A549 (cell line): ENCODE measurements at regions not wholly inside any gene's neighbourhood (a gene's known extent, or its start where the extent isn't known, plus 50 kb on each side); places are given as distances from the start of the nearest gene placed in this dataset.

Source experiments
- HOXA7 ChIP-seq: fragments of 250-450 bp; sonication (Bioruptor Pico); IDR thresholded peaks from 2 replicates; pipeline ENCODE4 v1.5.0; 2020; ENCODE audit warnings: mild to moderate bottlenecking, moderate library complexity
- HOXB13 ChIP-seq: fragments of 250-450 bp; sonication (Bioruptor Pico); IDR thresholded peaks from 2 replicates; pipeline ENCODE4 v1.5.0; 2020; ENCODE audit warnings: low read depth, mild to moderate bottlenecking, moderate library complexity
- MAZ ChIP-seq: fragments of 150-350 bp; IDR thresholded peaks from 2 replicates; pipeline ENCODE4 v1.6.1; 2014; ENCODE audit warnings: antibody characterized with exemption, low read depth, low read length, borderline replicate concordance
- MYC ChIP-seq: IDR thresholded peaks from 2 replicates; pipeline ENCODE4 v1.6.1; 2012; ENCODE audit warnings: mild to moderate bottlenecking, inconsistent platforms, low read length, improper control_type of control experiment, borderline replicate concordance
- POLR2A ChIP-seq: IDR thresholded peaks from 2 replicates; pipeline ENCODE4 v1.6.1; 2012; ENCODE audit warnings: mild to moderate bottlenecking, low read length
- RAD21 ChIP-seq, 2 experiments: fragments of >200 bp in 1 of 2; sonication (Bioruptor Twin) in 1 of 2; formaldehyde crosslinking in 1 of 2; IDR thresholded peaks in 1 of 2; conservative IDR thresholded peaks in 1 of 2; 2 replicates in 1 of 2; 3 replicates in 1 of 2; pipeline ENCODE4 v1.6.1; 2012 to 2018; ENCODE audit warnings: inconsistent platforms in 1 of 2
- RCOR1 ChIP-seq: fragments of 150-350 bp; IDR thresholded peaks from 2 replicates; pipeline ENCODE4 v1.6.1; 2014; ENCODE audit warnings: antibody characterized with exemption, low read length, low read depth
- RNF2 ChIP-seq: fragments of 200-600 bp; sonication (generic); IDR thresholded peaks from 2 replicates; pipeline ENCODE4 v1.6.1; 2016; ENCODE audit warnings: low read depth, mild to moderate bottlenecking, antibody characterized with exemption, moderate library complexity, borderline replicate concordance
- SMC3 ChIP-seq: fragments of >200 bp; sonication (Bioruptor Twin); formaldehyde crosslinking; IDR thresholded peaks from 3 replicates; pipeline ENCODE4 v1.6.1; 2018; ENCODE audit warnings: inconsistent platforms
- ZNF302 ChIP-seq: fragments of 250-450 bp; sonication (Bioruptor Pico); IDR thresholded peaks from 2 replicates; pipeline ENCODE4 v1.9.0; 2021; ENCODE audit warnings: inconsistent platforms, mild to moderate bottlenecking, moderate library complexity
- ZSCAN20 ChIP-seq: fragments of 250-450 bp; sonication (Bioruptor Pico); IDR thresholded peaks from 2 replicates; pipeline ENCODE4 v1.8.0; 2022; ENCODE audit warnings: mild to moderate bottlenecking, moderate library complexity
- TF ChIP-seq, protein P1 (sequence below): fragments of >200 bp; sonication (Bioruptor Twin); formaldehyde crosslinking; IDR thresholded peaks from 3 replicates; pipeline ENCODE4 v1.5.1; 2016
- TF ChIP-seq, protein P2 (sequence below): IDR thresholded peaks from 2 replicates; pipeline ENCODE4 v1.6.1; 2012
- TF ChIP-seq, protein P3 (sequence below): fragments of 250-450 bp; sonication (Bioruptor Pico); IDR thresholded peaks from 2 replicates; pipeline ENCODE4 v1.5.0; 2021; ENCODE audit warnings: mild to moderate bottlenecking, moderate library complexity, borderline replicate concordance

DNA sequence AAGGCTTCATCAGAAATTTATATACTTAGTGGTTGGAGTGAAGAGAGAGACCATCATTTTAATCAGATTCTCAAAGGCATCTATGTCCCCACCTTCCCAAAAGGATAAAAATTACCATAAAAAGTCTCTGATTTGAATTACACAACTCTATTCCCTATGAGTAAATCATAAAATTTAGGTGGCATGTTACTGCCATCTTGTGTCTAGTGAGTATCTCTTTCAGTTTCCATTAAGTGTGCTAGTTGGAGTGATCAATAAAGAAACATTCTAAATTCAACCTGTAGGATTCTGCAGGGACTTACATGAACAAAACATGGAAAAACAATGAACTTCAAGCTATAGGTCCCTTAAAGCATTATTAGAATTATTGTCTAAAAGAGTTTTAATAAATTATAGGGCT lies 655.4 kb downstream of the LTN1 start:
- TF ChIP-seq MAZ (no peak), ZSCAN20 (CRISPR knock-in tag) (no peak), MYC (no peak), RAD21 (conservative IDR thresholded peaks at IDR 0.05 in 1 of 2, IDR thresholded peaks at IDR 0.05 in 1 of 2) (no peak), RCOR1 (no peak), RNF2 (no peak), POLR2A (no peak), HOXA7 (CRISPR knock-in tag) (no peak), ZNF302 (CRISPR knock-in tag) (no peak), HOXB13 (no peak), SMC3 (no peak)
- TF ChIP-seq, protein P1, sequence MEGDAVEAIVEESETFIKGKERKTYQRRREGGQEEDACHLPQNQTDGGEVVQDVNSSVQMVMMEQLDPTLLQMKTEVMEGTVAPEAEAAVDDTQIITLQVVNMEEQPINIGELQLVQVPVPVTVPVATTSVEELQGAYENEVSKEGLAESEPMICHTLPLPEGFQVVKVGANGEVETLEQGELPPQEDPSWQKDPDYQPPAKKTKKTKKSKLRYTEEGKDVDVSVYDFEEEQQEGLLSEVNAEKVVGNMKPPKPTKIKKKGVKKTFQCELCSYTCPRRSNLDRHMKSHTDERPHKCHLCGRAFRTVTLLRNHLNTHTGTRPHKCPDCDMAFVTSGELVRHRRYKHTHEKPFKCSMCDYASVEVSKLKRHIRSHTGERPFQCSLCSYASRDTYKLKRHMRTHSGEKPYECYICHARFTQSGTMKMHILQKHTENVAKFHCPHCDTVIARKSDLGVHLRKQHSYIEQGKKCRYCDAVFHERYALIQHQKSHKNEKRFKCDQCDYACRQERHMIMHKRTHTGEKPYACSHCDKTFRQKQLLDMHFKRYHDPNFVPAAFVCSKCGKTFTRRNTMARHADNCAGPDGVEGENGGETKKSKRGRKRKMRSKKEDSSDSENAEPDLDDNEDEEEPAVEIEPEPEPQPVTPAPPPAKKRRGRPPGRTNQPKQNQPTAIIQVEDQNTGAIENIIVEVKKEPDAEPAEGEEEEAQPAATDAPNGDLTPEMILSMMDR: no peak
- TF ChIP-seq, protein P2, sequence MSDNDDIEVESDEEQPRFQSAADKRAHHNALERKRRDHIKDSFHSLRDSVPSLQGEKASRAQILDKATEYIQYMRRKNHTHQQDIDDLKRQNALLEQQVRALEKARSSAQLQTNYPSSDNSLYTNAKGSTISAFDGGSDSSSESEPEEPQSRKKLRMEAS: no peak
- TF ChIP-seq, protein P3, sequence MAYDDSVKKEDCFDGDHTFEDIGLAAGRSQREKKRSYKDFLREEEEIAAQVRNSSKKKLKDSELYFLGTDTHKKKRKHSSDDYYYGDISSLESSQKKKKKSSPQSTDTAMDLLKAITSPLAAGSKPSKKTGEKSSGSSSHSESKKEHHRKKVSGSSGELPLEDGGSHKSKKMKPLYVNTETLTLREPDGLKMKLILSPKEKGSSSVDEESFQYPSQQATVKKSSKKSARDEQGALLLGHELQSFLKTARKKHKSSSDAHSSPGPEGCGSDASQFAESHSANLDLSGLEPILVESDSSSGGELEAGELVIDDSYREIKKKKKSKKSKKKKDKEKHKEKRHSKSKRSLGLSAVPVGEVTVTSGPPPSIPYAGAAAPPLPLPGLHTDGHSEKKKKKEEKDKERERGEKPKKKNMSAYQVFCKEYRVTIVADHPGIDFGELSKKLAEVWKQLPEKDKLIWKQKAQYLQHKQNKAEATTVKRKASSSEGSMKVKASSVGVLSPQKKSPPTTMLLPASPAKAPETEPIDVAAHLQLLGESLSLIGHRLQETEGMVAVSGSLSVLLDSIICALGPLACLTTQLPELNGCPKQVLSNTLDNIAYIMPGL: no peak
